ENCODE measurements at regions not wholly inside any gene's neighbourhood (a gene's known extent, or its start where the extent isn't known, plus 50 kb on each side); places are given as distances from the start of the nearest gene placed in this dataset.
"Not testable (repeated sequence)": the region's sequence is repeated elsewhere in the genome, so short reads cannot be mapped to it uniquely, and the experiment has no call there.

GRCh38 chr12:9415898-9416297 is 191.8 kb downstream of the KLRB1 start:
- TF ChIP-seq CTCF (IDR thresholded peaks at IDR 0.05; ENCODE audit: insufficient read depth, low read length); REST (IDR thresholded peaks at IDR 0.05; ENCODE audit: insufficient replicate concordance, low read depth); POLR2AphosphoS5 (IDR thresholded peaks at IDR 0.05; ENCODE audit: low read depth); SPI1 (IDR thresholded peaks at IDR 0.05; ENCODE audit: borderline replicate concordance, low read depth); GABPA (IDR thresholded peaks at IDR 0.05; ENCODE audit: low read depth): not testable (repeated sequence)

Measured in HL-60 (cell line).